A549 (cell line): ENCODE measurements at regions not wholly inside any gene's neighbourhood (a gene's known extent, or its start where the extent isn't known, plus 50 kb on each side); places are given as distances from the start of the nearest gene placed in this dataset.

ENCODE experiments used
- ATAC-seq, 2 experiments: fragments of 200-7000 bp in 1 of 2; fragments of >200 bp in 1 of 2; cut with Nextera tagmentation in 1 of 2; cut with Tn5 transposase in 1 of 2; 3 replicates each; pipeline versions ENCODE4 v1.8.0 to v1.9.1; 2018 to 2020; ENCODE audit warnings: mild to moderate bottlenecking in 1 of 2, moderate library complexity in 1 of 2
- CTCF ChIA-PET: fragments of 300-600 bp; sonication (Branson Sonifier 250); formaldehyde crosslinking; extraction: SDS; loops from one replicate; lab custom pipeline; 2021; ENCODE audit warnings: antibody characterized with exemption, inconsistent platforms; lab: Yijun Ruan, JAX
- POLR2A ChIA-PET: fragments of 350-600 bp; formaldehyde crosslinking; extraction: SDS; loops from one replicate; lab custom pipeline; 2021; ENCODE audit warnings: antibody characterized with exemption, inconsistent platforms; lab: Yijun Ruan, JAX
- DNase-seq, 2 experiments: peaks; one replicate each; pipeline versions ENCODE4 v3.0.0 to v3.0.0-alpha.2; 2011 to 2016; ENCODE audit warnings: low read depth in 1 of 2, low spot score in 1 of 2
- FAIRE-seq: peaks from 2 replicates; lab custom pipeline; 2011; peaks lifted over from hg19 to GRCh38; lab: Jason Lieb, UNC
- H3K27ac ChIP-seq, 2 experiments: fragments of >200 bp; sonication (Bioruptor Twin); formaldehyde crosslinking; 3 replicates each; pipeline ENCODE4 v1.5.1; 2016 to 2017
- H3K4me1 ChIP-seq: fragments of >200 bp; sonication (Bioruptor Twin); formaldehyde crosslinking; 3 replicates; pipeline ENCODE4 v1.6.1; 2016
- H3K4me2 ChIP-seq: fragments of >200 bp; sonication (Bioruptor Twin); formaldehyde crosslinking; 3 replicates; pipeline ENCODE4 v1.6.1; 2016
- H3K4me3 ChIP-seq: fragments of >200 bp; sonication (Bioruptor Twin); formaldehyde crosslinking; 3 replicates; pipeline ENCODE4 v1.5.1; 2016
- H3K9me3 ChIP-seq: fragments of >200 bp; sonication (Bioruptor Twin); formaldehyde crosslinking; 3 replicates; pipeline ENCODE4 v1.6.1; 2016
- ATOH8 ChIP-seq: fragments of 250-450 bp; sonication (Bioruptor Pico); IDR thresholded peaks from 2 replicates; pipeline ENCODE4 v1.5.0; 2020; ENCODE audit warnings: low read depth, mild to moderate bottlenecking, moderate library complexity
- BHLHE40 ChIP-seq: IDR thresholded peaks from 2 replicates; pipeline ENCODE4 v1.6.1; 2012; ENCODE audit warnings: low read depth, low read length, inconsistent platforms
- CBX2 ChIP-seq: fragments of 200-600 bp; sonication (generic); IDR thresholded peaks from 2 replicates; pipeline ENCODE4 v1.6.1; 2016; ENCODE audit warnings: low read depth, mild to moderate bottlenecking, borderline replicate concordance
- EHMT2 ChIP-seq: fragments of 200-600 bp; sonication (generic); IDR thresholded peaks from 2 replicates; pipeline ENCODE4 v1.6.1; 2016; ENCODE audit warnings: antibody characterized with exemption, low read depth, mild to moderate bottlenecking, moderate library complexity
- FOSL2 ChIP-seq, 2 experiments: fragments of 450-650 bp in 1 of 2; fragments of >200 bp in 1 of 2; sonication (Bioruptor Twin) in 1 of 2; formaldehyde crosslinking; IDR thresholded peaks; 2 replicates each; pipeline versions ENCODE4 v1.5.0 to v1.6.1; 2016 to 2020; ENCODE audit warnings: mild to moderate bottlenecking in 1 of 2, moderate library complexity in 1 of 2
- FOXS1 ChIP-seq: fragments of 250-450 bp; sonication (Bioruptor Pico); IDR thresholded peaks from 2 replicates; pipeline ENCODE4 v1.5.0; 2020; ENCODE audit warnings: mild to moderate bottlenecking, moderate library complexity
- GATA3 ChIP-seq: IDR thresholded peaks from 2 replicates; pipeline ENCODE4 v1.6.1; 2012; ENCODE audit warnings: borderline replicate concordance
- HES2 ChIP-seq: fragments of >200 bp; sonication (Bioruptor Twin); formaldehyde crosslinking; IDR thresholded peaks from 2 replicates; pipeline ENCODE4 v1.6.1; 2016
- HEYL ChIP-seq: fragments of 250-450 bp; sonication (Bioruptor Pico); IDR thresholded peaks from 2 replicates; pipeline ENCODE4 v1.8.0; 2021; ENCODE audit warnings: mild to moderate bottlenecking, moderate library complexity
- HOXB13 ChIP-seq: fragments of 250-450 bp; sonication (Bioruptor Pico); IDR thresholded peaks from 2 replicates; pipeline ENCODE4 v1.5.0; 2020; ENCODE audit warnings: low read depth, mild to moderate bottlenecking, moderate library complexity
- JUN ChIP-seq, 2 experiments: fragments of >200 bp; sonication (Bioruptor Twin); formaldehyde crosslinking; IDR thresholded peaks; 2 replicates in 1 of 2; 3 replicates in 1 of 2; pipeline ENCODE4 v1.6.1; 2016 to 2017
- JUNB ChIP-seq: fragments of >200 bp; sonication (Bioruptor Twin); formaldehyde crosslinking; IDR thresholded peaks from 2 replicates; pipeline ENCODE4 v1.6.1; 2016
- MYC ChIP-seq: IDR thresholded peaks from 2 replicates; pipeline ENCODE4 v1.6.1; 2012; ENCODE audit warnings: mild to moderate bottlenecking, inconsistent platforms, low read length, improper control_type of control experiment, borderline replicate concordance
- NR3C1 ChIP-seq: fragments of >200 bp; sonication (Bioruptor Twin); formaldehyde crosslinking; IDR thresholded peaks from 3 replicates; pipeline ENCODE4 v1.6.1; 2017
- PHF8 ChIP-seq: fragments of 200-600 bp; sonication (generic); IDR thresholded peaks from 2 replicates; pipeline ENCODE4 v1.6.1; 2016; ENCODE audit warnings: low read depth, mild to moderate bottlenecking, antibody characterized with exemption, moderate library complexity, borderline replicate concordance
- POLR2AphosphoS2 ChIP-seq: conservative IDR thresholded peaks from 2 replicates; pipeline ENCODE4 v1.6.1; 2012; ENCODE audit warnings: low read length, improper control_type of control experiment, inconsistent platforms
- RCOR1 ChIP-seq: fragments of 150-350 bp; IDR thresholded peaks from 2 replicates; pipeline ENCODE4 v1.6.1; 2014; ENCODE audit warnings: antibody characterized with exemption, low read length, low read depth
- REST ChIP-seq: fragments of 200-600 bp; sonication (generic); IDR thresholded peaks from 2 replicates; pipeline ENCODE4 v1.6.1; 2016; ENCODE audit warnings: antibody characterized with exemption, mild to moderate bottlenecking, moderate library complexity
- ZFP36 ChIP-seq: fragments of 450-650 bp; IDR thresholded peaks from 2 replicates; pipeline ENCODE4 v1.6.1; 2014; ENCODE audit warnings: borderline replicate concordance; ENCODE audit not compliant: partially characterized antibody
- ZSCAN20 ChIP-seq: fragments of 250-450 bp; sonication (Bioruptor Pico); IDR thresholded peaks from 2 replicates; pipeline ENCODE4 v1.8.0; 2022; ENCODE audit warnings: mild to moderate bottlenecking, moderate library complexity
- WGBS: methylation state at CpG from one replicate; pipeline ENCODE4 v1.1.6; 2017; ENCODE audit errors: missing lambda C conversion rate; 5-methylcytosine and 5-hydroxymethylcytosine counted together
- TF ChIP-seq, protein P1 (sequence below): IDR thresholded peaks from 2 replicates; pipeline ENCODE4 v1.6.1; 2012; ENCODE audit warnings: low read depth, borderline replicate concordance
- TF ChIP-seq, protein P2 (sequence below): fragments of >200 bp; sonication (Bioruptor Twin); formaldehyde crosslinking; IDR thresholded peaks from 3 replicates; pipeline ENCODE4 v1.5.1; 2016

DNA sequence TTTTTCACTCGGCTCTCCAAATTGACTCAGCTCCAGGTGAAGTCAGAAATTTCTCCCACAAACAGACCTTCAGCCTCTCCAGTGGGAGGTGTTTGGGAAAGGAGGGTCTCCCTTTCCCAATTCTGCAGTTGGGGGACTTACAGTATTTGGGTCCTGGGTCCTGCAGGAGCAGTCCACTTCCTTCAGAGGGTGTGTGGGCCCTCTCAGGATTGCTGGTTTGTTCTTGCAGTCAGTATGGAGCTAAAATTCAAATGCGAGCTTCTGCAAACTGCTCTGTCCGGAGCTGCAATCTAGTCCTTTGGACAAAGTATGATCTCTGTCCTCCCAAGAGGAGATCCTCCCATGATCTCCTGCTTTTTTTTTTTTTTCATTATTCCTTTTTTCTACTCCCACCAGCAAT is 87.9 kb upstream of the MSTN start:
- DNase-seq (no peak), ATAC-seq (no peak)
- WGBS, result 90% methylated on average over 3 of the region's 3 CpGs
- no peaks in the 10 kb centered on the region for H3K4me1 ChIP-seq
- TF ChIP-seq, protein P1, sequence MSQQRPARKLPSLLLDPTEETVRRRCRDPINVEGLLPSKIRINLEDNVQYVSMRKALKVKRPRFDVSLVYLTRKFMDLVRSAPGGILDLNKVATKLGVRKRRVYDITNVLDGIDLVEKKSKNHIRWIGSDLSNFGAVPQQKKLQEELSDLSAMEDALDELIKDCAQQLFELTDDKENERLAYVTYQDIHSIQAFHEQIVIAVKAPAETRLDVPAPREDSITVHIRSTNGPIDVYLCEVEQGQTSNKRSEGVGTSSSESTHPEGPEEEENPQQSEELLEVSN, result no peak
- TF ChIP-seq GATA3, result no peak
- TF ChIP-seq RCOR1, result no peak
- TF ChIP-seq HOXB13 (CRISPR knock-in tag), result no peak
- TF ChIP-seq BHLHE40, result no peak
- no peak for TF ChIP-seq CBX2
- no peak for TF ChIP-seq JUNB
- no peak for TF ChIP-seq HEYL
- TF ChIP-seq, all 56 proteins: peak for 0
- CTCF ChIA-PET, result interaction anchor here (1.4 kb wide), 1 partner anchor 15 kb away, joined by 5 read pairs; no protein-coding TSS in a partner anchor
- Histone ChIP-seq H3K27ac (no peak overlapping the region), H3K9me3 (no peaks in the 10 kb centered on the region; the same call in 2 of the 3 replicates), H3K4me3 (no peak overlapping the region), H3K4me2 (no peak overlapping the region)
- POLR2A ChIA-PET, result no interaction called here
- no peak for FAIRE-seq

DNA sequence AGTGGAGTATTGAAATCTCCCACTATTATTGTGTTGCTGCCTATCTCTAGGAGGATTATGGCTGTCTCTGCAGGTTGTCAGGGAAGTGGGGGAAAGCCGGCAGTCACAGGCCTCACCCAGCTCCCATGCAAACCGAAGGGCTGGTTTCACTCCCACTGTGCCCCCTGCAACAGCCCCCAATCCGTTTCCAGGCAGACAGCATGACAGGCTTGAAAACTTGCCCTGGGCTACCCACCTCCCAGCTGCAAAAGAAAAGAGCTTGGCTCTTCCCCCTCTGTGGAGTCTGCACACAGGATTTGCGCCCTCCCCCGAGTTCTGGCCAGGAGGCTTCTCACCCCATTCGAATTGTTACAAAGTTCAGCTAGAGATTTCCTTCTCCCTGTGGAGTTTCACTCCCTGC is 87.4 kb upstream of the MSTN start:
- Histone ChIP-seq H3K4me3 (no peak overlapping the region), H3K4me1 (no peaks in the 10 kb centered on the region), H3K27ac (no peak overlapping the region), H3K9me3 (no peaks in the 10 kb centered on the region; the same call in 2 of the 3 replicates)
- ATAC-seq (no peak), DNase-seq (no peak)
- 69% methylated on average over 6 of the region's 6 CpGs for WGBS
- no peak for TF ChIP-seq ZSCAN20 (CRISPR knock-in tag)
- no peak for TF ChIP-seq ZFP36
- TF ChIP-seq GATA3, result no peak
- TF ChIP-seq CBX2, result no peak
- TF ChIP-seq POLR2AphosphoS2, result no peak
- no peak for TF ChIP-seq NR3C1
- TF ChIP-seq HOXB13 (CRISPR knock-in tag), result no peak
- no peak for TF ChIP-seq MYC
- TF ChIP-seq JUN (IDR thresholded peaks at IDR 0.05), result no peak
- TF ChIP-seq REST, result no peak
- no peak for TF ChIP-seq ATOH8 (CRISPR knock-in tag)
- TF ChIP-seq FOSL2 (IDR thresholded peaks at IDR 0.05), result no peak
- no peak for TF ChIP-seq FOSL2 (CRISPR knock-in tag; IDR thresholded peaks at IDR 0.05)
- TF ChIP-seq PHF8, result no peak
- TF ChIP-seq, protein P2, sequence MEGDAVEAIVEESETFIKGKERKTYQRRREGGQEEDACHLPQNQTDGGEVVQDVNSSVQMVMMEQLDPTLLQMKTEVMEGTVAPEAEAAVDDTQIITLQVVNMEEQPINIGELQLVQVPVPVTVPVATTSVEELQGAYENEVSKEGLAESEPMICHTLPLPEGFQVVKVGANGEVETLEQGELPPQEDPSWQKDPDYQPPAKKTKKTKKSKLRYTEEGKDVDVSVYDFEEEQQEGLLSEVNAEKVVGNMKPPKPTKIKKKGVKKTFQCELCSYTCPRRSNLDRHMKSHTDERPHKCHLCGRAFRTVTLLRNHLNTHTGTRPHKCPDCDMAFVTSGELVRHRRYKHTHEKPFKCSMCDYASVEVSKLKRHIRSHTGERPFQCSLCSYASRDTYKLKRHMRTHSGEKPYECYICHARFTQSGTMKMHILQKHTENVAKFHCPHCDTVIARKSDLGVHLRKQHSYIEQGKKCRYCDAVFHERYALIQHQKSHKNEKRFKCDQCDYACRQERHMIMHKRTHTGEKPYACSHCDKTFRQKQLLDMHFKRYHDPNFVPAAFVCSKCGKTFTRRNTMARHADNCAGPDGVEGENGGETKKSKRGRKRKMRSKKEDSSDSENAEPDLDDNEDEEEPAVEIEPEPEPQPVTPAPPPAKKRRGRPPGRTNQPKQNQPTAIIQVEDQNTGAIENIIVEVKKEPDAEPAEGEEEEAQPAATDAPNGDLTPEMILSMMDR, result no peak
- TF ChIP-seq FOXS1 (CRISPR knock-in tag), result no peak
- no peak for TF ChIP-seq BHLHE40
- no peak for TF ChIP-seq EHMT2
- TF ChIP-seq HES2, result no peak
- TF ChIP-seq, all 56 proteins: peak for 0
- ChIA-PET CTCF (interaction anchor here (1.4 kb wide), 1 partner anchor 15 kb away, joined by 5 read pairs; no protein-coding TSS in a partner anchor), POLR2A (no interaction called here)
- H3K4me2 ChIP-seq, result no peak overlapping the region
- FAIRE-seq, result no peak
